GM10266 (cell line): ENCODE measurements at regions not wholly inside any gene's neighbourhood (a gene's known extent, or its start where the extent isn't known, plus 50 kb on each side); places are given as distances from the start of the nearest gene placed in this dataset.

Experiments used
- DNase-seq: peaks from one replicate; pipeline ENCODE4 v3.0.0; 2012; ENCODE audit errors: extremely low spot score
- TF ChIP-seq, protein P1 (sequence below): IDR thresholded peaks from 2 replicates; pipeline ENCODE4 v1.5.1; 2012; ENCODE audit warnings: mild to moderate bottlenecking, low read depth; ENCODE audit not compliant: control insufficient read depth, insufficient read depth; ENCODE audit errors: missing control alignments

GRCh38 chr2:108111936-108112335 lies 125.6 kb downstream of the SLC5A7 start:
- TF ChIP-seq, protein P1, sequence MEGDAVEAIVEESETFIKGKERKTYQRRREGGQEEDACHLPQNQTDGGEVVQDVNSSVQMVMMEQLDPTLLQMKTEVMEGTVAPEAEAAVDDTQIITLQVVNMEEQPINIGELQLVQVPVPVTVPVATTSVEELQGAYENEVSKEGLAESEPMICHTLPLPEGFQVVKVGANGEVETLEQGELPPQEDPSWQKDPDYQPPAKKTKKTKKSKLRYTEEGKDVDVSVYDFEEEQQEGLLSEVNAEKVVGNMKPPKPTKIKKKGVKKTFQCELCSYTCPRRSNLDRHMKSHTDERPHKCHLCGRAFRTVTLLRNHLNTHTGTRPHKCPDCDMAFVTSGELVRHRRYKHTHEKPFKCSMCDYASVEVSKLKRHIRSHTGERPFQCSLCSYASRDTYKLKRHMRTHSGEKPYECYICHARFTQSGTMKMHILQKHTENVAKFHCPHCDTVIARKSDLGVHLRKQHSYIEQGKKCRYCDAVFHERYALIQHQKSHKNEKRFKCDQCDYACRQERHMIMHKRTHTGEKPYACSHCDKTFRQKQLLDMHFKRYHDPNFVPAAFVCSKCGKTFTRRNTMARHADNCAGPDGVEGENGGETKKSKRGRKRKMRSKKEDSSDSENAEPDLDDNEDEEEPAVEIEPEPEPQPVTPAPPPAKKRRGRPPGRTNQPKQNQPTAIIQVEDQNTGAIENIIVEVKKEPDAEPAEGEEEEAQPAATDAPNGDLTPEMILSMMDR = no peak
- DNase-seq = no peak

GRCh38 chr2:108115868-108116267 lies 123.9 kb upstream of the SULT1C3 start:
- DNase-seq = no peak
- TF ChIP-seq, protein P1 = no peak

GRCh38 chr2:108118996-108119395 lies 120.8 kb upstream of the SULT1C3 start:
- DNase-seq = no peak
- TF ChIP-seq, protein P1 = no peak

- DNase-seq = no peak
- TF ChIP-seq, protein P1 = no peak
These were observed 120.3 kb upstream of the SULT1C3 start for GRCh38 chr2:108119492-108119891.

GRCh38 chr2:108124736-108125495 lies 114.9 kb upstream of the SULT1C3 start:
- TF ChIP-seq, protein P1 = no peak
- no peak for DNase-seq

GRCh38 chr2:108125581-108125980 lies 114.2 kb upstream of the SULT1C3 start:
- TF ChIP-seq, protein P1 = no peak
- no peak for DNase-seq

DNA sequence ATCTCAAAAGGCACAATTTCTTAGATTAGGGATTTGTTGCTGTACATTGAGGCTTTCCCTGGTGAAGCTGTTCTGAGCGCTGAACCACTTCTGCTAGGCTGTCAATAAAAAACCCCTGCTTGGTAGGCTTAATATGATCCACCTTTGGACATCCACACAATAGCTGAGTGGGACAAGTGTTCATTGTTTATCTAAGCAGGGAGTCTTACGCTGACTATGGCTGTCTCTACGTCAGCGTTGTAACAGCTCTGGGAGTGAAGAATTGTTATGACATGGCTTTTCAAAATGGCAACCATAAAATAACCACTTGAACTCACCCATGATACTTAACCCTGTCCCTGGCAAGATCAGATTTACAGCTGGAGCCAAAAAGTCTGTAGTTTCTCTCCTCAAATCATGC lies 111.5 kb upstream of the SULT1C3 start:
- DNase-seq = no peak
- TF ChIP-seq, protein P1 = no peak
